Fibroblast of skin of abdomen (primary cell): ENCODE measurements at regions not wholly inside any gene's neighbourhood (a gene's known extent, or its start where the extent isn't known, plus 50 kb on each side); places are given as distances from the start of the nearest gene placed in this dataset.
"Not testable (repeated sequence)": the region's sequence is repeated elsewhere in the genome, so short reads cannot be mapped to it uniquely, and the experiment has no call there.

Experiments used
- DNase-seq: peaks from one replicate; pipeline ENCODE4 v3.0.0-alpha.2; 2013

DNA sequence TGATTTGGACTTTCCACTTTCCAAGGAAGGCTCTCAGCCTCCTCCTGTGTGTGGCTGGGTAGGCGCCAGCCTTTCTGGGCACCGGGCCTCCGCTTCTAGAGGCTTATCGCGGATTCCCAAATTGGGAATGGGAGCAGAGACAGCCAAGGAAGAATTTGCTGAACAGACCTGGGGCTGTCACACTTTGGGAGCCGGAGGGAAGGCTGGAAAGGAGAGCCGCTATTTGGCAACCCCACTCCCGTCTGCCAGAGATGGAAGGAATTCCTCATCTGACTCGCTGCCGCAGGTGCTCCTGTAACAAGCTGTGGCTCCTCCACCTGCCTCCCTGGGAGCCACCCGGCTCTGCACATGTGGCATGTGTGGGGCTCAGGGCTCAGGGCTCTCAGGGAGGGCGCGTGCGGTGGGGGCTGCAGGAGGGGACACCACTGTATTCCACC is 50.8 kb upstream of the ECHDC3 start:
- no peak for DNase-seq

DNA sequence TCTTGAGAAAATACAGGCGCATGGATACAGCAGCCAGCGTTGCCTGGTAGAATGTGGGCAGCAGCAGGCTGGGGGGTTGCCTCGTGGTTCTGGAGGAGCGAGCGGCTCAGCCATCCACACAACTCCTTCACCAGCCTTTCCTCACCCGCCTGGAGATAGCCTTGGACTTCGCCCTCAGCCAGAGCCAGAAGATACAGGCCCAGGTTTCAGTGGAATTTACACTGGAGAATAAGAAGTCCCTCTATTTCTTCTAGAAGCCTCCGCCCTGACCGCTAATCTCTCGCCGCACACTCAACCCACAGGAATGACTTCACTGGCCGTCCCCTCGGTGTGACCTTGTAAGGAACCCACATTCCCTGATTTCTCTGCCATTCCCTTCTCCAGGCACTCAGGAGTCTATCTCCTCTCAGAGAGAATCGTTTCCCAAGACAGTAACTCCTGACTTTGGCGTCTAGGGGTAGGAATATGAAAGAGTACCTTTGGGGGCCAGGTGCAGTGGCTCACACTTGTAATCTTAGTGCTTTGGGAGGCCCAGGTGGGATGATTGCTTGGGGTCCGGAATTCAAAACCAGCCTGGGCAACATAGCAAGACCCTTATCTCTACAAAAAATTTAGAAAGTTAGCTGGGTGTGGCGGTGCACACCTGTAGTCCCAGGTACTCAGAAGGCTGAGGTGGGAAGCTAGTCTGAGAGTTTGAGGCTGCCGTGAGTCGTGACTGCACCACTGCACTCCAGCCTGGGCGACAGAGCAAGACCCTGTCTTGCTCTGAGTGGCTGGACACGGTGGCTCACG is 52.0 kb upstream of the ECHDC3 start:
- DNase-seq = no peak

DNA sequence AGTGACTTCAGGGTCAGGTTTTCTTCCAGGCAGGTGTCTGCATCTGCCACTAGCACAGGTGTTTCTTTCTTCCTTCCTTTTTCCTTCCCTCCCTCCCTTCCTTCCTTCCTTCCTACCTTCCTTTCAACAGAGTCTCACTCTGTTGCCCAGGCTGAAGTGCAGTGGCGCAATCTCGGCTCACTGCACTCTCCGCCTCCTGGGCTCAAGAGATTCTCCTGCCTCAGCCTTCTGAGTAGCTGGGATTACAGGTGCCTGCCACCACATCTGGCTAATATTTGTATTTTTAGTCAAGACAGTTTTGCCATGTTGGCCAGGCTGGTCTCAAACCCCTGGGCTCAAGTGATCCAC is 53.8 kb upstream of the ECHDC3 start:
- not testable (repeated sequence) for DNase-seq

DNA sequence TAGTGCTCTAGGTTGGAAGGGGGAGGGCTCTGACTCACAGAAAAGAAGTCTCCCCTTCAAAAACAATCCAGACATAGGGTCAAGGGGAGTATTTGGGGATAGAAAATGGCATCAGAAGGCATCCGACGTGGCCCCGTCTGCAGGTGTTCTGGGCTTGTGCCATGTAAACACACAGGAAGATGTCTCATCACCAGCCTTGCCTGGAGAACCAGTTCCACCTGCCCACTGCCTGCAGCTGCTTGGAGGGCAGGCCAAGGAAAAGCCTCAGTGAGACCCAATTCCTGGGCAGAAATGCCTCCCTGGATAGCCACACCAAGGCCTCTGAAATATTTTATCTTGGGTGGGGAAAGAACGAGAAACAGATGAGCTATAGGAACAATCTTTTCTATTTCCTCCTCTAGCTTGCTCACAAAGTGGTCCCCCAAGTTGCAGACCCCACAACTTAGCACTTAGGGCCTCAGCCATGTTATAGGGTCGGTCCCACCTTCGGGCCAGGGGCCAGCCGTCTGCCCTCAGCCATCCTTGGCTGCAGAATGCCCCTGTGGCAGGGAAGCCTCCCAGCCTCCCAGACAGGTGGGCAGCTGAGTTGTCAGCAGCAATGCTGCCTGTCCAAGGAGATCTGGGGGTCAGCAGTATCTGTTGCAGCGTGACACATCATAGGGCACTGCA is 54.3 kb upstream of the ECHDC3 start:
- DNase-seq = no peak

DNA sequence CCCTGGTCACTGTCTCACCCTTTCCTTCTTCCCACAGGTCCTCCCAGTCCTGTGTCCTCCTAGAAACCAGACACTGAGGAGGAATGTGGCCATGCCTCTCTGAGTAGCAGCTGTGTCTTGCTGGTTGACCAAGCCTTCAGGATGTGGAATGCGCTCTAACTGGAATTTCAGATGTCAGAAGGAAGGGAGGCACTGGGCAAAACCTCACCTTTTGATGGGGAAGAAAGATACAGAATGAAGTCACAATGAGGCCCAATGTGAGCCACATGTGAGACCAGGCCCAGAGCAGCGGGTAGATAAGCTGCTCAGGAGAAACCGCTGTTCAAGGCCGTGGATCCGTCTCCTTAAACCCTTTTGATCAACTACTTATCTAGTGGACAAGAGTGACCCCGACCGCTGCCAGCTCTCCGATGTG is 54.8 kb upstream of the ECHDC3 start:
- DNase-seq = no peak

DNA sequence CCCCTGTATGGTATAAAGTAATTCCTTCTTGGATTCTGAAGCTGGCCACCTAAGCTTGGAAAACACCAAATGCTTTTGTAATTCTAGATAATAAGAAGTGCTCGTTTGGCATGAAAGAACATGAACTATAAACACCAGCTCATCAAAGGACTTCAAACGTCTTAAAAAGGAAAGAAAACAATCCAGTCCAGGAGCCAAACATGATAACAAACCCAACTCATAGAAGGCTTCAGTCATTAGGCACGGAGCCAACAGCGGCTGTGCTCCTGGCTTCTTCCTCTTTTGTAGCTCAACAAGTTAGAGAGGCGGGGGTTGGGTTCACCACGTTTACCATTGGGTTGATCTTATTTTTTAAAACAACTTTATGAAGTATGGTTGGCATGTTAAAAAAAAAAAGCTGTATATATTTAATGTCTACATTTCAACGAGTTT is 56.4 kb upstream of the ECHDC3 start:
- no peak for DNase-seq

DNA sequence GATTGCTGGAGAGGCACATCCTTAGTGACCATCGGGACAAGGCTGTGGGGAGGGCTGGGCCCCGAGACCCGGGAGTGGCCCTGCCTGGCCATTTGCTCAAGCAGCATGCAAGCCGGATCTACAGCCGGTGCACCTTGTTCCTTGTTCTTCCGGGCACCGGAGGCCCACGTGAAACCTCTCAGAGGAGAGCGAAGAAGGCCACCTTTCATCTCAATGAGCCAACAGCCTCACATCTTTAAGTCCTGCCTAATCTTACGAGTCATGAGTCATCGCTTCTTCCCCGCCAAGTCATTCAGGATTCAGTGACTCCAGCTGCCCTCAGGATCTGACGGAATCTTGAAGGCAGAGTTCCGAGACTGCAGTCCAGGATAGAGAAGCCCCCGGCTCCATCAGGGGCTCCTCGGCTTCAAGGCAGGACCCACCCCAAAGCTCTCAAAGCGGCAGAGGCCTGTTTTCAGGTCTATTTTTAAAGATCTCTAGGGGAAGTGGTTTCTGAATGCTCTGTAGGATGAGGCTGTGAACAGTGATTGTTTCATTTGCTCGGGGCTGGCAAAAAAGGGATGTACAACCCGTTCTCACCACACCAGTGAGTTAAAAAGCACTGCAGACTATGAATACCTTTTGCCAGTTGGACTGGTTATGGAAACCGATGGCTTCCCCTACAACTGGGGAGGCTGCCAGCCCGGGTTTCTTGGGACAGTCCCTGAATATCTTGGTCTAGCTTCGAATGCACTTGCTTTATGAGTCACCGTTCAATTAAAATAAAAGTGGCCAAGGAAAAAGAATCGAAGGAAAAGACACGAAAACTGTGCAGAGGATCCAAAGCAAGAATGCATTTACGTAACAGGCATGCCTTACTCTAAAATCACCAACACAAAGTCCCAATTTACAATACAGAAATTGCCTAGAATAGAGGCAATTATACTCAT is 57.2 kb upstream of the ECHDC3 start:
- peak; percentile 68 for DNase-seq

DNA sequence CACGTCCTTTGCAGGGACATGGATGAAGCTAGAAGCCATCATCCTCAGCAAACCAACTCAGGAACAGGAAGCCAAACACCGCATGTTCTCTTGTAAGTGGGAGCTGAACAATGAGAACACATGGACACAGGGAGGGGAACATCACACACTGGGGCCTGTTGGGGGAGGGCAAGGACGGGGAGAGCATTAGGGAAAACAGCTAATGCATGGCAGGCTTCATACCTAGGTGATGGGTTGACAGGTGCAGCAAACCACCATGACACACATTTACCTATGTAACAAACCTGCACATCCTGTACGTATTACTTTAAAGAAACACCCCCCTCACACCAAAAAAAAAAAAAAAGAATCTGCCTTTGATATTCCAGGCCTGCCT is 57.9 kb upstream of the ECHDC3 start:
- not testable (repeated sequence) for DNase-seq

DNA sequence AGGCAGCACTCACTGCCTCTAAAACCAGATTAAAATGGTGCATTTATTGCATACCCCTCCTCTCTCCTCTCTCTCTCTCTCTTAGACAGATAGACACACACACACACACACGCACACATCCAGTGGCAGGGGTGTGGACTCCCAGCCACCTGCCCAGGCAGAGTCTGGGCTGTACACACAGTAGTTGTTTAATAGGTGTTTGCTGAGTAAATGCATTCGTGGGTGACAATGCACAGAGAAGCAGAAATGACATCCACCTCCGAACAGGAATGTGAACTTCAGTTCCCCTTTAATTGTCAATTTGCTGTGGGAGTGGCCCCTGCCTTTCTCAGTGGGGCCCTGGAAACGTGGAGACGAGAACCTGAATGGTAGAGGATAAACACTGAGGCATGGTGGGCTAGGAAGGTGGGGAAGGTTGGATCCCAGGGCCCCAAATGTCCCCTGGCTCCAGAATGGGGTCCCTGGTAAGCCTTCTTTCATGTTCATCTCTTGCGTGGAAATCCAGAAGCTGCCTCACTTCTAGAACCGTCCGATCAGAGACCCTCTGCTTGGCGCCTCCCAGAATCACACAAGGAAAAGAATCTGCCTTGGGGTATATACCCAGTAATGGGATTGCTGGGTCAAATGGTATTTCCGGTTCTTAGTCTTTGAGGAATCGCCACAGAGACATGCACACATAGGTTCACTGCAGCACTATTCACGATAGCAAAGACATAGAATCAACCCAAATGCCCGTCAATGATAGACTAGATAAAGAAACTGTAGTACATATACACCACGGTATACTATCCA is 58.5 kb upstream of the ECHDC3 start:
- no peak for DNase-seq

DNA sequence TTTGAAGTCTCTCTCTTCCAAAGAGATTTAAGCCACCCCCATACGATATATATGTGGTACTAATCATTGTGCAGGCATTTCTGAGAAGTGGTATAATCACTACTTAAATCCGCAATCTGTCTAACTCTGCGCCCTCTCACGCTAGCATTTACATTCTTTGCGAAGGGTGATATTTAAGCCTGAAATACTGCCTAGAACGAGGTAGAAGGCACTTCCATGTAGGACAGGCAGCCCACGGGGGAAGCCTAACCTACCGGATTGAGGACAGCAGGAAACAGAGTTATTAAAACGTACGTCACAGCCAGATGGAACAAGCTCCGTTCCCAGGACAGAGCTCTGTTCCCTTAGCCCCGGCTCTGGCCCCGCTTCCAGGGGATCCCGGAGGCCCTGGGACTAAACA is 59.3 kb upstream of the ECHDC3 start:
- DNase-seq = peak; percentile 23

DNA sequence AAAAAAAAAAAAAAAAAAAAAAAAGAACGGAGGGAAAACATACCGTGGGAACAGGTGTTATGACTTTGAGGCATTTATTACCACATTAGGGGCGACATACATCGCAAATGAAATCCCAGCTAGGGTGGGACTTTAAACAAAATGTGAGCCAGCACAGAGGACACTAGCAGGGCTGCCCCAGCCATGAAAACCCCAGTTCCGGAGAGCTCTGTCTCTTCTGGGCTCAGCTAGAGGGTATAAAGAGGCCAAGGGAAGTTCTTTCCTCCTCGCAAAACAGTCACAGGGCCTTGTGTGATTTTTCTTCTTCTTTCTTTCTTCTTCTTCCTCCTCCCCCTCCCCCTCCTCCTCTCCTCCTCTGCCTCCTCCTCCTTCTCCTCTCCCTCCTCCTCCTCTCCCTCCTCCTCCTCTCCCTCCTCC is 59.9 kb upstream of the ECHDC3 start:
- DNase-seq = no peak

DNA sequence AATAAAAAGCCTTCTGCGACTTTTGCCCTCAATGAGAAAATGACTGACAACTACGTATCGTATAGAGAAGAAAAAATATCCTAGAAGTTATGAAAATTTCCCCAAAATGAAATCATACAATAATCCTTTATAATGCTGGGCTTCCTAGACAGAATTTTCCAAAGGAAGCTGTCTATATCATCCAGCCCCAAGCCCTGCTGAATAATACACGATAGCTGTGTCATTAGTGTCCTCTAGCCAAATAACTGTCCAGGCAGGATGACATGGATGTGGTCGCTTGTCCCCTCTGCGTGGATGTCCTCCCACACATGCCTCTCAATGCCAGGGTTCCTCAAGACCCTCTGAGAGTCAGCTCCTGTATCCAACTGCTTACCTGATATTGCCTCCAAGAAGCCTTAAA is 61.7 kb upstream of the ECHDC3 start:
- no peak for DNase-seq

DNA sequence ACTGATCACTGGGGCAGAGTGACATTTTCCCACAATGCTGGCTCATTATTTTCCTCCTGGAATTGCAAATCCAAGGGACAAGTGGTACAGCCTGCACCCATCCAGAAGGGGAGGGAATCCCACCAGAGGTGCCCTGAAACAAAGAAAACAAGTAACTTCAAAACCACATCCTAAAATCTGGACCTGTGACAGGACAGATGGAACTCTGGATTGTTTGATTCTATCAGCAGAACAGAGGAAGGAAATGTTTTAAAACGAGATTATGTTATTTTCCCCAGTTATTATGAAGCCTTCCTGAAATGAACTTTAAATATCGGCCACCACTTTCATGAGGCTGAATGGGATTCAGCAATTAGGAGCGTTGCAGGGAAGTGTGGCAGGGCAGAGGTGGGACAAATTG is 62.2 kb upstream of the ECHDC3 start:
- DNase-seq = no peak

DNA sequence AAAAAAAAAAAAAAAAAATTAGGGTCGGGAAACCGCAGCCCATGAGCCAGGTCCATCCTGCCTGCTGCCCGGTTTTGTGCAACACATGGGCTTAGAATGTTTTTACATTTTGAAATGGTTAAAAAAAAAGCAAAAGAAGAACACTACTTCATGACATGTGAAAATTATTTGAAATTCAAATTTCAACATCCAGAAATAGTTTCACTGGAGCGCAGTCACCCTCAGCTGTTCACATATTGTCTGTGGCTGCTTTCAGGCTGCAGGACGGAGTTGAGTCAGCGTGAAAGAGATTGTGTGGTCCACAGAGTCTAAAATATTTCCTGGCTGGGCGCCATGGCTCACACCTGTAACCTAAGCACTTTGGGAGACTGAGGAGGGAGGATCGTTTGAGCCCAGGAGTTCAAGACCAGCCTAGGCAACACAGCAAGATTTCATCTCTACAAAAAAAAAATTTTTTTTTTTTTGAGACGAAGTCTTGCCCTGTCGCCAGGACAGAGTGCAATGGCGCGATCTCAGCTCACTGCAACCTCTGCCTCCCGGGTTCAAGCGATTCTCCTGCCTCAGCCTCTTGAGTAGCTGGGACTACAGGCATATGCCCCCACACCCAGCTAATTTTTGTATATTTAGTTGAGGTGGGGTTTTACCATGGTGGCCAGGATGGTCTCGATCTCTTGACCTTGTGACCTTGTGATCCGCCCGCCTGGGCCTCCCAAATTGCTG is 63.9 kb upstream of the ECHDC3 start:
- peak; percentile 74 for DNase-seq

DNA sequence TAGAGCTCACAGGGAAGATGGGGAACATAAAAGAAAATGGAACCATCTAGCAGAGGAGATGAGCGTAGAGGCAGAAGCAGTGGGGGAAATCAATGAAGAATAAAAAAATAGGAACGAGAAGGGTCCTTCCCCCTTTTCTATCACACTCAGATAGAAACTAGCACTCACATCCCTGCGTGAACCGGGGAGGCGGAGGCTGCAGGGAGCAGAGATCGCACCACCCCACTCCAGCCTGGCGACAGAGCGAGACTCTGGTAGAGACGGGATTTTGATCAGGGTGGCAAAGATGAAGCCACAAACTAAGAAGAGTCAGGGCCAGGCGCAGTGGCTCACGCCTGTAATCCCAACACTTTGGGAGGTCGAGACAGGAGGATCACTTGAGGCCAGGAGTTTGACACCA is 64.7 kb upstream of the ECHDC3 start:
- DNase-seq = no peak

DNA sequence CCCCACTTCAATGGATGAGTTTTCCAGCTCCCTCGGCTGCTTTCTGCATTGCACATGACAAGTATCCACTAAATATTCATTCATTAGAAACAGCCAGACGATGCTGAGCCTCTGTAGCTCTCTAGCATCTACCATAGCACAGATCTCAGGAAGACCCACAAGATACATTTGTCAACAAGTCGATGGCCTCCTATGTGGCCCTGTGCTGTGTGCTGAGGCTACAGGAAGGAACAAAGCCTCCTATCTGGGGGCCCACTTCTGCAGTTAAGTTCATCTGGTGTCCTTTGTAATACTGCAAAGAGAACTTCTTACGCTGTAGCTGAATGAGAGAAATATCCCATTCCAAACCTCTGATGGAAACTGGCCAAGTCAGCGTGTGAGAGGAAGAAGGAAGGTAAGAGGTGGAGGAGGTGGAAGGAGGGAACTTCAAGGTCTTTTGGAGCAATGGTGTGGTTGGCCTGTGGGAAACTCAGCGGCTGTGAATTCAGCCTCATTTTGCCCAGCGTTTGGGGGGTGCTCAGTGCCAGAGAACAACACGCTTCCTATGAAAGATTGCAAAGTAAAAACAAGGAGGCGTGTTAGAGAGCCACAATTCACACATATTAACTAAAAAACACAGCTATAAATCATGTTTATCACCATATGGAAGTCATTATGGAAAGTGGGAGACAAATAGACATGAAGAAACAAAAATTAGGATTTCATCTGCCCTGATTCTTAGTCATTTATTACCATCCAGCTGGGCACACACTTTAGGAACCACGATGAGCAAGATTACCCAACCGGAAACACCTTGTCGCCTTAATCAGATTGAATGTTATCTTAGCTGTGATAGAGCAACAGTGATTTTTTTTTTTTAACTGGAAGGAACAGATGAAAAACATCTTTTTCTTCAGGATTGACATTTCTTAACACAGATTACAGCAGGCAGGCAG is 62.2 kb upstream of the USP6NL start:
- DNase-seq = peak; percentile 31

DNA sequence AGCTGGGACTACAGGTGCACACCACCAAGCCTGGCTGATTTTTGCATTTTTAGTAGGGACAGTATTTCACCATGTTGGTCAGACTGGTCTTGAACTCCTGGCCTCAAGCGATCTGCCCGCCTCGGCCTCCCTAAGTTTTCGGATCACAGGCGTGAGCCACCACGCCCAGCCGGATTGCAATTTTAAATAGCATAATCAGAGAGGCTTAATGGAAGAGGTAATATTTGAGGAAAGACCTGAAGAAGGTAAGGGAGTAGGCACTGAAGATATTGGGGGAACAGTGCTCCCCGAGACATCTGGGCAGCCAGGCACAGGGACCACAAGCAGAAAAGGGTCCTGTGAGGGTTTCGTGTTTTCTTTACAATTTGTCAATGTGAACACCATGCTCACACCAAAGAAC is 61.4 kb upstream of the USP6NL start:
- DNase-seq = no peak

DNA sequence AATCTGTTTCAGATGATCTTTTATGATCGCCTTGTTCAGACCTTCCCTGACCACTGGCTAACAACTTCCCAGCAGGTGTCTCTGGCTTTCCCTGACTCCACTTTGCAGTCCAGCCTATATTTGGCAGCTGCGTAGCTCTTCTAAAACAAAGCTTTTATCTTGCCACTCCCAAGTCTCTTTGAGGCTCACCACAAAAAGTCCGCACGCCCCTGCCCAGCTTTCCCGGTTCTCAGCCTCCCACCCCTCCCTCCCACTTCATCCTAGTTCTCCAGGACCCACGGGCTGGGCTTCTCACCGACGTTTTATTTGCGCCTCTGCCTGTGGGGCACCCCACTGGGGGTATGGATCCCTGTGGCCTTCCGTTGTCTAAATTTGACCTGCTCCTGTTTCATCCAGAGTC is 58.9 kb upstream of the USP6NL start:
- DNase-seq = no peak

DNA sequence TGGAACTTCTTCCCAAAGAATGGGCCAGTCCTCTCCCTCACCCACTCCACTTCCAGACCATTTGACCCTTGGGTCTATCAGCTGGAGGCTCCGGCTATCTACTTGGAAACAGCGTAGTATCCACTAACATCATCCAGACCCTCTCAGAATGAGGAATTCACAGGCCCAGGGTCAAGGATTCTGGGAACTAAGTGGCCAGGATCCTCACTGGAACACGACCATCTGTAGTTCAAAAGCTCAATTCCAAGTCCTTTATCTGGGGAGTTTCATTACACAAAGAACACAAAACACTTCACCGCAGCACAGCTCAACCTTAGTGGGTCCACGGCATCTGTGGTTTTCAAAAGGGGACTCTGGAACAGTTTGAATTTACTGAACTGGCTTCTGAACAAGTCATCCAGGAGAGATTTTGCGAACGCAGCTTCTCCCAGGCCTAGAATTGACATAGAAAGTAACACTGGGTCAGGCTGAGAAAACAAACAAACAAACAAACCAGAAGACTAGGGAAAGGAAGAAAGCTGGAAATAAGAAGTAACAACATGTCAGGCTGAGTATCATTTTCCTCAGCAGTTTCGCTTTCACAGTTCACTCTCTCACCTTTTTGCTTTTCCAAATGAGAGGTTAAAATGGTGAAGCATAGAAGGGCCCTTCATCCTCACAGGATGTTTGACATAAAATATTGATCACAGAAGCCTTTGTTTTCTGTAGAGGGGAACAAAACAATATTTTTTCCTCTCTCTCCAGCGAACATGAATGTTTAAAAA is 57.6 kb upstream of the USP6NL start:
- DNase-seq = no peak

DNA sequence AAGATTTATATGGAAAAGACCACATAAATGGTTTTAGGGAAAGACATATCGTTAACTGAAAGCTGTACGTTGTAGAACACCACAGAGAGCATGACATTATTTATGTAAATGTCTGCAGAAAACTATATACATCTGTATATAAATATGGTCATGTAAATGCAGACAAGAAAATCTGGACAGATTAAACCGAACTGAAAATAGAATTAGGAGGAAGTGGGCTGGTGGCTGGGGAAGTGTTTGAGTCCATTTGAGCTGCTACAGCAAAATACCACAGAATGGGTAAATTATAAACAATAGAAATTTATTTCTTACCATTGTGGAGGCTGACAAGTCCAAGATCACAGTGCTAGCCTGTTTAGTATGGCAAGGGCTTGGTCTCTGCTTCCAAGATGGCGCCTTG is 56.3 kb upstream of the USP6NL start:
- no peak for DNase-seq
